ENCODE measurements at regions not wholly inside any gene's neighbourhood (a gene's known extent, or its start where the extent isn't known, plus 50 kb on each side); places are given as distances from the start of the nearest gene placed in this dataset.
"Not testable (repeated sequence)": the region's sequence is repeated elsewhere in the genome, so short reads cannot be mapped to it uniquely, and the experiment has no call there.

GRCh38 chr2:180876506-180876905 is 103.9 kb upstream of the UBE2E3 start:
- intact Hi-C loops (cut with micrococcal nuclease): no loop called here
- Mint-ChIP-seq H3K27ac (no peak overlapping the region), H3K9me3 (no peaks in the 10 kb centered on the region), H3K4me3 (no peak overlapping the region), H3K4me1 (ENCODE audit: low read depth) (no peaks in the 10 kb centered on the region), H3K27me3 (ENCODE audit: insufficient read depth) (peaks cover under 1% of the 10 kb centered on the region), H3K36me3 (ENCODE audit: low read depth) (no peaks in the 10 kb centered on the region)
- no peak for DNase-seq (ENCODE audit: low spot score)

GRCh38 chr2:180873219-180873618 is 107.2 kb upstream of the UBE2E3 start:
- DNase-seq (ENCODE audit: low spot score): no peak
- Mint-ChIP-seq H3K4me3 (no peak overlapping the region), H3K27ac (no peak overlapping the region), H3K27me3 (ENCODE audit: insufficient read depth) (peaks cover 4% of the 10 kb centered on the region), H3K9me3 (no peaks in the 10 kb centered on the region), H3K36me3 (ENCODE audit: low read depth) (no peaks in the 10 kb centered on the region), H3K4me1 (ENCODE audit: low read depth) (no peaks in the 10 kb centered on the region)
- intact Hi-C loops (cut with micrococcal nuclease): no loop called here

- H3K9me3 Mint-ChIP-seq; H3K4me3 Mint-ChIP-seq; H3K27ac Mint-ChIP-seq; DNase-seq (ENCODE audit: low spot score); intact Hi-C loops (cut with micrococcal nuclease); H3K36me3 Mint-ChIP-seq (ENCODE audit: low read depth); H3K27me3 Mint-ChIP-seq (ENCODE audit: insufficient read depth); H3K4me1 Mint-ChIP-seq (ENCODE audit: low read depth): not testable (repeated sequence)
These were observed 107.6 kb upstream of the UBE2E3 start for GRCh38 chr2:180872781-180873180.

- Mint-ChIP-seq H3K36me3 (ENCODE audit: low read depth) (no peaks in the 10 kb centered on the region), H3K9me3 (no peaks in the 10 kb centered on the region), H3K4me3 (no peak overlapping the region), H3K27ac (no peak overlapping the region), H3K4me1 (ENCODE audit: low read depth) (no peaks in the 10 kb centered on the region), H3K27me3 (ENCODE audit: insufficient read depth) (peaks cover 4% of the 10 kb centered on the region)
- intact Hi-C loops (cut with micrococcal nuclease): no loop called here
- no peak for DNase-seq (ENCODE audit: low spot score)
These were observed 108.2 kb upstream of the UBE2E3 start for GRCh38 chr2:180872255-180872654.

- no peaks in the 10 kb centered on the region for H3K36me3 Mint-ChIP-seq (ENCODE audit: low read depth)
- H3K9me3 Mint-ChIP-seq: no peaks in the 10 kb centered on the region
- DNase-seq (ENCODE audit: low spot score): no peak
- H3K27me3 Mint-ChIP-seq (ENCODE audit: insufficient read depth): peaks cover 4% of the 10 kb centered on the region
- no peak overlapping the region for H3K4me3 Mint-ChIP-seq
- no peaks in the 10 kb centered on the region for H3K4me1 Mint-ChIP-seq (ENCODE audit: low read depth)
- intact Hi-C loops (cut with micrococcal nuclease): no loop called here
- H3K27ac Mint-ChIP-seq: no peak overlapping the region
These were observed 108.8 kb upstream of the UBE2E3 start for GRCh38 chr2:180871649-180872048.

- no peaks in the 10 kb centered on the region for H3K4me1 Mint-ChIP-seq (ENCODE audit: low read depth)
- no peaks in the 10 kb centered on the region for H3K9me3 Mint-ChIP-seq
- no peak overlapping the region for H3K27ac Mint-ChIP-seq
- DNase-seq (ENCODE audit: low spot score): no peak
- intact Hi-C loops (cut with micrococcal nuclease): no loop called here
- no peaks in the 10 kb centered on the region for H3K27me3 Mint-ChIP-seq (ENCODE audit: insufficient read depth)
- no peak overlapping the region for H3K4me3 Mint-ChIP-seq
- no peaks in the 10 kb centered on the region for H3K36me3 Mint-ChIP-seq (ENCODE audit: low read depth)
These were observed 130.6 kb upstream of the UBE2E3 start for GRCh38 chr2:180849851-180850250.

- no peaks in the 10 kb centered on the region for H3K36me3 Mint-ChIP-seq (ENCODE audit: low read depth)
- H3K9me3 Mint-ChIP-seq: no peaks in the 10 kb centered on the region
- H3K27me3 Mint-ChIP-seq (ENCODE audit: insufficient read depth): no peaks in the 10 kb centered on the region
- H3K27ac Mint-ChIP-seq: no peak overlapping the region
- intact Hi-C loops (cut with micrococcal nuclease): no loop called here
- DNase-seq (ENCODE audit: low spot score): no peak
- no peak overlapping the region for H3K4me3 Mint-ChIP-seq
- no peaks in the 10 kb centered on the region for H3K4me1 Mint-ChIP-seq (ENCODE audit: low read depth)
These were observed 132.0 kb upstream of the UBE2E3 start for GRCh38 chr2:180848393-180848792.

- no peak for DNase-seq (ENCODE audit: low spot score)
- no peak overlapping the region for H3K4me3 Mint-ChIP-seq
- H3K9me3 Mint-ChIP-seq: no peaks in the 10 kb centered on the region
- no peaks in the 10 kb centered on the region for H3K36me3 Mint-ChIP-seq (ENCODE audit: low read depth)
- no peaks in the 10 kb centered on the region for H3K27me3 Mint-ChIP-seq (ENCODE audit: insufficient read depth)
- intact Hi-C loops (cut with micrococcal nuclease): no loop called here
- H3K27ac Mint-ChIP-seq: no peak overlapping the region
- H3K4me1 Mint-ChIP-seq (ENCODE audit: low read depth): no peaks in the 10 kb centered on the region
These were observed 133.5 kb upstream of the UBE2E3 start for GRCh38 chr2:180846756-180847472.

- intact Hi-C loops (cut with micrococcal nuclease): no loop called here
- H3K9me3 Mint-ChIP-seq: no peaks in the 10 kb centered on the region
- no peaks in the 10 kb centered on the region for H3K36me3 Mint-ChIP-seq (ENCODE audit: low read depth)
These were observed 137.9 kb upstream of the UBE2E3 start for GRCh38 chr2:180842461-180842860.

GRCh38 chr2:180840641-180841040 is 139.8 kb upstream of the UBE2E3 start:
- Mint-ChIP-seq H3K9me3 (no peaks in the 10 kb centered on the region), H3K4me3 (no peak overlapping the region), H3K4me1 (ENCODE audit: low read depth) (no peaks in the 10 kb centered on the region), H3K36me3 (ENCODE audit: low read depth) (no peaks in the 10 kb centered on the region), H3K27ac (no peak overlapping the region), H3K27me3 (ENCODE audit: insufficient read depth) (no peaks in the 10 kb centered on the region)
- intact Hi-C loops (cut with micrococcal nuclease): no loop called here
- no peak for DNase-seq (ENCODE audit: low spot score)

More at GRCh38 chr2:180842461-180842860, 137.9 kb upstream of the UBE2E3 start:
- H3K4me1 Mint-ChIP-seq (ENCODE audit: low read depth): no peaks in the 10 kb centered on the region
- H3K27ac Mint-ChIP-seq: no peak overlapping the region
- H3K4me3 Mint-ChIP-seq: no peak overlapping the region
- no peak for DNase-seq (ENCODE audit: low spot score)
- H3K27me3 Mint-ChIP-seq (ENCODE audit: insufficient read depth): no peaks in the 10 kb centered on the region

GRCh38 chr2:180829836-180830235 is 150.6 kb upstream of the UBE2E3 start:
- Mint-ChIP-seq H3K27ac (no peak overlapping the region), H3K4me1 (ENCODE audit: low read depth) (no peaks in the 10 kb centered on the region), H3K36me3 (ENCODE audit: low read depth) (no peaks in the 10 kb centered on the region), H3K27me3 (ENCODE audit: insufficient read depth) (no peaks in the 10 kb centered on the region), H3K4me3 (no peak overlapping the region), H3K9me3 (no peaks in the 10 kb centered on the region)
- no peak for DNase-seq (ENCODE audit: low spot score)
- intact Hi-C loops (cut with micrococcal nuclease): no loop called here

GRCh38 chr2:180829261-180829660 is 151.1 kb upstream of the UBE2E3 start:
- no peaks in the 10 kb centered on the region for H3K4me1 Mint-ChIP-seq (ENCODE audit: low read depth)
- DNase-seq (ENCODE audit: low spot score): no peak
- H3K36me3 Mint-ChIP-seq (ENCODE audit: low read depth): no peaks in the 10 kb centered on the region
- no peaks in the 10 kb centered on the region for H3K27me3 Mint-ChIP-seq (ENCODE audit: insufficient read depth)
- no peaks in the 10 kb centered on the region for H3K9me3 Mint-ChIP-seq
- no peak overlapping the region for H3K4me3 Mint-ChIP-seq
- no peak overlapping the region for H3K27ac Mint-ChIP-seq
- intact Hi-C loops (cut with micrococcal nuclease): no loop called here

- no peaks in the 10 kb centered on the region for H3K4me1 Mint-ChIP-seq (ENCODE audit: low read depth)
- intact Hi-C loops (cut with micrococcal nuclease): no loop called here
- DNase-seq (ENCODE audit: low spot score): no peak
These were observed 151.6 kb upstream of the UBE2E3 start for GRCh38 chr2:180828756-180829155.

GRCh38 chr2:180823546-180824141 is 156.8 kb upstream of the UBE2E3 start:
- intact Hi-C loops (cut with micrococcal nuclease): no loop called here
- Mint-ChIP-seq H3K27ac (no peak overlapping the region), H3K4me1 (ENCODE audit: low read depth) (no peaks in the 10 kb centered on the region), H3K9me3 (no peaks in the 10 kb centered on the region), H3K4me3 (no peak overlapping the region), H3K36me3 (ENCODE audit: low read depth) (no peaks in the 10 kb centered on the region), H3K27me3 (ENCODE audit: insufficient read depth) (no peaks in the 10 kb centered on the region)
- no peak for DNase-seq (ENCODE audit: low spot score)

More at GRCh38 chr2:180828756-180829155, 151.6 kb upstream of the UBE2E3 start:
- Mint-ChIP-seq H3K27me3 (ENCODE audit: insufficient read depth) (no peaks in the 10 kb centered on the region), H3K4me3 (no peak overlapping the region), H3K36me3 (ENCODE audit: low read depth) (no peaks in the 10 kb centered on the region), H3K9me3 (no peaks in the 10 kb centered on the region), H3K27ac (no peak overlapping the region)

Measured in activated T-helper 1 cell treated with anti-CD3 and anti-CD28 coated beads, Interleukin-12 subunit alpha, Interleukin-12 subunit beta, Interleukin-2, Interleukin-4 antibody, amounts not matched to agents 30 ng/mL and 10 ng/mL and 1 ng/mL, durations not matched to agents 14 hours and 24 hours and 36 hours (primary cell).